Activated T-cell treated with anti-CD3 and anti-CD28 coated beads for 4 hours (primary cell): ENCODE measurements at regions not wholly inside any gene's neighbourhood (a gene's known extent, or its start where the extent isn't known, plus 50 kb on each side); places are given as distances from the start of the nearest gene placed in this dataset.

ENCODE experiments used
- DNase-seq: peaks from one replicate; pipeline ENCODE4 v3.0.0-alpha.2; 2020

GRCh38 chr16:86124321-86124720 is 225.4 kb downstream of the IRF8 start:
- no peak for DNase-seq

DNA sequence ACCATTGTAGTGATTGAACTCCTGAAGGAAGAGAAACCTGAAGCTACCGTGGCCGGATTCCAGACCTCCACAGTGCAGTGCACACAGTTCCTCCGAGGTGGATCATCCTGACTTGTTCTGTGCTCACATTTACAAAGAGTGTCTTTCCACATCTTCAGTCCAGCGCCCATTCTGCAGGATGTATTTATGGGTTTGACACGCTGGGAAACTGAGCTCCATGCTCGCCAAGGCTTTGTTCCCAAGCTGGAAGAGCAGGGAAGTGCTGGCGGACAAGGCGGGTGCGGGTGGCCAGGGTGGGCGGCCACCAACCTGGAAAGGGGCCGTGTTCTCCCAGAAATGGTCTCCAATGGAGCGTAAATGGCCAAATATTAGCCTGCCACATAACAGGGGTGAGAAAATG is 227.9 kb downstream of the IRF8 start:
- no peak for DNase-seq

- DNase-seq: no peak
Measured at GRCh38 chr16:86127366-86127765, 228.4 kb downstream of the IRF8 start.

GRCh38 chr16:86128246-86128645 is 229.3 kb downstream of the IRF8 start:
- DNase-seq: no peak

- DNase-seq: no peak
Measured at GRCh38 chr16:86129541-86129940, 230.6 kb downstream of the IRF8 start.

GRCh38 chr16:86133377-86133776 is 234.4 kb downstream of the IRF8 start:
- DNase-seq: no peak

- no peak for DNase-seq
Measured at GRCh38 chr16:86133847-86134375, 234.9 kb downstream of the IRF8 start.

DNA sequence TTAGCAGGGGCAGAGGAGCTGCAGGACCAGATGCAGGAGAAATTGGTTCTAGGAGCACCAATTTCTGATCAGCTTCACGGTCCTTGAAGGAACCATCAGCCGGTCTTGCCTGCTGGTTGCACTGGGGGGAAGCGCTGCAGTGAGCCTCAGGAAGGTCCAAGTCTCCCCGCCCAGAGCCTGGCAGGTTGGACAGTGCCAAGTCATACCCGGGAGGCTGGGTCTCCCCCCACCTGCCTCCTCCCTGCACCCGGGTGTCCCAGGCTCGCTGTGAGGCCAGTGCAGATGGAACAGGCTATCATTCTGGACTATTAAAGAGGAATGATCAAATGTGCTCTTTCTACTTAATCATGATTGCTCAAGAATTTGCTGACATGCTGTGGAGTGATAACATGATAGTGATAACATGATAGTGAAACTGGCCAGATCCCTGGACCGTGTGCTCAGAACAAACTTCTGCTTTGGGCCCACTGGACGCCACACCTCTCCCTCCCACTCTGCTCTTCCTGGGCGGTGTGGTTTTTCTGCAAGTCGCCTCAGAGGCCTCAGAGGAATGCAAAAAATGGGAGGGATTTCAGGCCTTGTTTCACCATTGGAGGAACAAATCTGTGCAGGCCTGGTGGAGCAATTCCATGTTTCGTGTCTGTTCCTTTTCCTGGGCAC is 236.0 kb downstream of the IRF8 start:
- no peak for DNase-seq

DNA sequence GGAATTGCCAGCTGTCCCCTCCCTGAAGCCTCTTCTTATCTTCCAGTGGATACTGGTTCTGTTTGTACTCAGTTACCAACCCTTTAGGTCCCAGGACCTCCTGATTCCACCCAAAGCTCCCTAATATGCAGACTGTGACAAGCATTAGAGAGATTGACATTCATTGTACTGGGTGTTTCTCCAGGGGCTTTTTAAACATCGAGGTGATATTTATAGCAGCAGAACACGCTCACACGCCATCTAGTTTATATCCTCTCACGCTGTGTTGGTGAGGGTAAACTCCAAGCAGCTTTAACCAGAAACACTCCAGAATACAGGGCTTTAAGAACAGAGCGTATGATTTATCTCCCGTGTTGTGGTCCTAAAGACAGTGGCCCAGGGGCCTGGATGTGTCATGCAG is 238.4 kb downstream of the IRF8 start:
- no peak for DNase-seq

DNA sequence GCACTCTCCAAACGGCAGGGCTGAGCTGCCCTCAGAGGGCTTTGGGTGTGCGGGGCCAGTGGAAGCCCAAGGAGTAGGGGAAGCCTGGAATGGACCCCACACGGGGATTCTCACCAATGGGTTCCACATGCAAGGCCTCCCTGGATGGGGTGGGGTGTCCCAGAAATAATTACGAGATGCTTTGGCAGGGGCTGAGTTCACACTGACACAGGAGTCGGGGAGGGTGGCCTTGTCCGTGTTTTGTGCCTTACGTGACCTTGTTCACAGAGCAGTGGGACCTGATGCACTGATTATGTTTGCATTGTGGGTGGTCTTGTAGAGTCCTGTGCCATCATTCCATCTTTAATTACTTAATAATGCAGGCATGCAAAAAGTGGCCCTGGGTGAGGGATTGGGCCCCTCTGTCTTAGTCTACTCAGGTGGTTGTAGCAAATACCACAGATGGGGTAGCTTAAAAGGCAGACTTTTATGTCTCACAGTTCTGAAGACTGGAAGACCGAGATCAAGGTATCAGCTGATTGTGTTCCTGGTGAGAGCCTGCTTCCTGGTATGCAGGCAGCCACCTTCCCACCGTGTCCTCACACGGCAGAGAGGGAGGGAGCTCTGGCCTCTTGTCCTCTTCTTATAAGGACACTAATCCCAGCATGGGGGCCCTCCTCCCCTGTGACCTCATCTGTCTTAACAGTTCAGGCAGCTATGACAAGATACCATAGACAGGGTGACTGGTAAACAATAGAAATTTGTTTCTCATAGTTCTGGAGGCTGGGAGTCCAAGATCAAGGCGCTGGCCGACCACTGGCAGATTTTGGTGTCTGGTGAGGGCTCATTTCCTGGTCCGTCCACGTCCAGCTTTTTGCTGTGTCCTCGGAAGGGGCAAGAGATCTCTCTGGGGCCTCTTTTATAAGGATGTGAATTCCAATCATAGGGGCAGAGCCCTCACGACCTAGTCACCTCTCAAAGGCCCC is 239.4 kb downstream of the IRF8 start:
- no peak for DNase-seq

DNA sequence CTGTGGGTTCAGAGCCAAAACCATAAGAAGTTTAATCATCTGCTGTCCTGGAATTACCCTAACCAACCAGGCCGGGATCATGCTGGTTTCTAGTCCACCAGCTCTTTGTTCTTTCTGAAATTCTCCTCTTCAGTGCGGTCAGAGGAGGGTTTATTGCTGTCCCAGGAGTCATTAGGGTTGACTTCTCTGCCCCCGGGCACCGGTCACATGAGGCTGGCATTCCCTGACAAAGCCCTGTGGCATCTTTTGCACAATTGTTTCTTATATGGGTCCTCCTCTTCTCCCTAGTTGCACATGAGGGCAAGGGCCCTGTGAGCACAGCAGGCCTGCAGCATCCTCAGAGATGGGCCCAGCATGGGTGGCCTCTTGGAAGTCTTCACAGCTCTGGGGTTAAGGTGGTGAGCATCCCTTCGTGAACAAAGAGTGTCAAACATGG is 243.9 kb downstream of the IRF8 start:
- no peak for DNase-seq

DNA sequence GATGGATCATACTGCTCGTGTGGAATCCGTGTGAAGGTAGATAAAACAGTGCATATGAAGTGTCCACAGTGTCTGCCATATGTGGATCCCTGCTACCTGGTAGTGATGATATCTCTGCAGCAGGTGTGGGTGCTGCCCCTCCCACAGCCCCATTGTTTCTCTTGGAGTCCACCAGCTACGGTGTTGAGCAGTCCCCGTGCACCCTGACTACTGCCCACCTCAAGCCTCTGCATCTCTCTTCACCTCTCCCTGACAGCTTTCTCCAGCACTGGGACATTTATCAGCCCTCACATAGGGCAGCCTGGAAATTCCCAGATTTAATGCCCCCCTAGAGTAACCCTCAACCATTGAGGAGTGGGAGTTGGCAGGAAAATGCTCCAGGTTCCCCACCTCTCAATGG is 244.7 kb downstream of the IRF8 start:
- DNase-seq: no peak

- DNase-seq: no peak
Measured at GRCh38 chr16:86145669-86146068, 246.7 kb downstream of the IRF8 start.

DNA sequence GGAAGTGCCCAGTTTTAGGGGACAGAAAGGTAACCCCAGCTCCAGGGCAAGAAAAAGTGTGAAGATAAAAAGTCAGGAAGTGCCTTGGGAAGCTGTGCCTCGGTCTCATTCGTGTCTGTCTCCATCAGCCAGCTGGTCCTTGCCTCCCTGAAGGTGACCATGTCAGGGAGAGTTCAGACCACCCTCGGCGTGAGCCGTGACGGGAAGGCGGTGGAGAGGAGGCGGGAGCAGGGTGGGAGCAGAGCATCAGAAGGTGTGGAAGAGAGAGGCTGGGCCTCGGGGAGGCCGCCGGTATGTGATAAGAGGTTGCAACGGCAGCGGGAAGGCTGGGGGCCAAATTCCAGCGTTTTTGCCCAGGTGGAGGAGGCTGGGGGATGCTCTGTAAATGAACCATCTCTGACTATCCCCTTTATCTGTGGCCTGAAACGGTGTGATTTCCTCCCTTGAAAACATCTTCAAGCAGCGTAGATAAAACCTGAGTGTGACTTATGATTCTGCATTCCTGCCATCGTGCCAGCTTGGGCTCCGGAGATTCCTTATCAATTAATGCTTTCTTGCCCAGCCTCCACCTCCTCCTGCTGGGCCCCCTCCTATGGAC is 251.8 kb downstream of the IRF8 start:
- DNase-seq: no peak

- no peak for DNase-seq
Measured at GRCh38 chr16:86151239-86151851, 252.4 kb downstream of the IRF8 start.

- DNase-seq: no peak
Measured at GRCh38 chr16:86156155-86156554, 257.2 kb downstream of the IRF8 start.

DNA sequence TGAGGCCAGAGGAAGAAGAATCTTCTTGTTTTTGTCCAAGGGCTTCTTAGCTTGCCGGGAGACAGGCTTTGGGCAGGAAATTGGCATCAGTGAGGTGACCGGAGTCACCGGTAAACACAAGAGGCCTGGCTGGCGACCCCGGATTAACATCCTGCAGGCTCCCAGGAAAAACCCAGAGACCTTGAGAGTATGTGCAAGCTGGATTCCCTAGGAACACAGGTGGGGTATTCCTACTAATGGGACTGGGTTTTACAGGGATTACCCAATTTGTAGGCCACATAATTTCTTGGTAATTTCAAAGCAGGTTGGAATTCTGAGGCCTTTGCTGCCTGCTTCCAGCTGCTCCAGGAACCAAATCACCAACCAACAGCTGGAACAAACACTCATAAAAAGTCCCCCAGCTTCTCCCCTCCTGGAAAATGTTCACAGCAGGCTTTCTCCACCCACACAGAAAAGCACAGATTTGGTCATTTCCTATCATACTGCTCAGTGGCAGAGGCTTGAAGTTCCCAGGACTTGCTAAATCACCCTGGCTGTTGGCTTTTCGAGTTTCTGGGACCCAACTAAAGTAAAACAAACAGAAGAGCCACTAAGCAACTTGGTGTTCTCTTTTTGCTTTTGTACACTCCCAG is 258.8 kb downstream of the IRF8 start:
- DNase-seq: no peak

GRCh38 chr16:86158688-86159360 is 259.9 kb downstream of the IRF8 start:
- no peak for DNase-seq

- no peak for DNase-seq
Measured at GRCh38 chr16:86165479-86165878, 266.5 kb downstream of the IRF8 start.

DNA sequence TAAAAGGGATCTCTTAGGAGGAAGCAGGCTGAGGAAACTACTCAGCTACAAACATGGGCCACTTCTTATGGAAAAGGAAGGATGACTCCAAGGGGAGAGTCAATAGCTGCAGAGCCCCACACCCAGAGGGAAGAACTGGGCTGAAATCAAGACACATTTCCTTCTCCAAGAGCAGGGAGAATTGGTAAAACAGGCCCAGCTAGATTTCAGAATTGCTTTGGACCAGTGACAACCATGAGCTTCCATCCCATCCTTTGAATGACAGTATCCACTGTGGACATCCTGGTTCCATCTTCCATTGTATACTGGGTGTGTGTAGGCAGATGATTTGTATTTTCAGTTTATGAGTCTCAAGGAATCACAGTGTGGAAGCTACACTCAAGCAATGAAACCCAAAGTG is 267.5 kb downstream of the IRF8 start:
- DNase-seq: no peak

DNA sequence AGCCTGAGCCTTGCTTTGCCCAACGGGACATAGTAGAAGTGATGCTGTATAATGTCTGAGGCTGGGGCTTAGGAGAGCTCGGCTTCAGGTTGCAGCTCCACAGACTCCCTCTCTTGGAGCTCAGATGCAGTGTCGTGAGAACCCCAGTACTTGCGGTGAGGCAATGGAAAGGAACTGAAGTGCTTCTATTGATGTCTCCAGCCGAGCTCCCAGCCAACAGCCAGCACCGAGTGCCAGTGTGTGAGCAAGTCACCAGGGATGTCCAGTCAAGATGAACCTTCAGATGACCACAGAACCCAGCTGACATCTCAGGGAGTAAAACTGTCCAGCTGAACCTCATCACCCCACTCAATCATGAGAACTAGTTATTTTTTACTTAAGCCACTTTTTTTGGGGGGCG is 268.1 kb downstream of the IRF8 start:
- no peak for DNase-seq

DNA sequence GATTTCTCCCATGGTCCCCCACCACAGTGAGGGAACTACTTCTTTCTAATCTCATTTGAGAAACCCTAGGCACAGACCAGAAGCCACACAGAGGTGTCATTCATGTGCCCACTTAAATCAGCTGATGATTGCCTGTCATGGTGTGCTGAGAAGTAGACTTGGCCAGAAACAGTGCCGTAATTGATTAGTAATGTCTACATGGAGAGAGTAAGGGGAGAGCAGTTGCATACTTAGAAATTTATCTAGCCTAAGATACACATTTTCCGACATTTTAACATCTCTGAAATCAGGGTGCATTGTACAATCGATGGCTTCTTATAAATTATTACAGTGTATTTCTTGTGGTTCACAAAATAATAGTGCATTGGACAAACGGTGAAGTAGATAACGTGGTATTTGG is 271.8 kb downstream of the IRF8 start:
- no peak for DNase-seq
